ENCODE measurements at regions not wholly inside any gene's neighbourhood (a gene's known extent, or its start where the extent isn't known, plus 50 kb on each side); places are given as distances from the start of the nearest gene placed in this dataset.

GRCh38 chr1:172895050-172895460 is 155.7 kb downstream of the TNFSF18 start:
- ATAC-seq, result no peak
- H3K36me3 ChIP-seq, result no peaks in the 10 kb centered on the region
- peak overlapping the region; percentile 2 for H3K4me3 ChIP-seq
- no peaks in the 10 kb centered on the region for H3K27me3 ChIP-seq
- no peak for DNase-seq
- no peak overlapping the region for H3K27ac ChIP-seq
- H3K9me3 ChIP-seq, result no peaks in the 10 kb centered on the region
- no peaks in the 10 kb centered on the region for H3K4me1 ChIP-seq
- intact Hi-C loops (cut with DNase I), result no loop called here
- TF ChIP-seq, protein P1, sequence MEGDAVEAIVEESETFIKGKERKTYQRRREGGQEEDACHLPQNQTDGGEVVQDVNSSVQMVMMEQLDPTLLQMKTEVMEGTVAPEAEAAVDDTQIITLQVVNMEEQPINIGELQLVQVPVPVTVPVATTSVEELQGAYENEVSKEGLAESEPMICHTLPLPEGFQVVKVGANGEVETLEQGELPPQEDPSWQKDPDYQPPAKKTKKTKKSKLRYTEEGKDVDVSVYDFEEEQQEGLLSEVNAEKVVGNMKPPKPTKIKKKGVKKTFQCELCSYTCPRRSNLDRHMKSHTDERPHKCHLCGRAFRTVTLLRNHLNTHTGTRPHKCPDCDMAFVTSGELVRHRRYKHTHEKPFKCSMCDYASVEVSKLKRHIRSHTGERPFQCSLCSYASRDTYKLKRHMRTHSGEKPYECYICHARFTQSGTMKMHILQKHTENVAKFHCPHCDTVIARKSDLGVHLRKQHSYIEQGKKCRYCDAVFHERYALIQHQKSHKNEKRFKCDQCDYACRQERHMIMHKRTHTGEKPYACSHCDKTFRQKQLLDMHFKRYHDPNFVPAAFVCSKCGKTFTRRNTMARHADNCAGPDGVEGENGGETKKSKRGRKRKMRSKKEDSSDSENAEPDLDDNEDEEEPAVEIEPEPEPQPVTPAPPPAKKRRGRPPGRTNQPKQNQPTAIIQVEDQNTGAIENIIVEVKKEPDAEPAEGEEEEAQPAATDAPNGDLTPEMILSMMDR (IDR thresholded peaks at IDR 0.05), result no peak

DNA sequence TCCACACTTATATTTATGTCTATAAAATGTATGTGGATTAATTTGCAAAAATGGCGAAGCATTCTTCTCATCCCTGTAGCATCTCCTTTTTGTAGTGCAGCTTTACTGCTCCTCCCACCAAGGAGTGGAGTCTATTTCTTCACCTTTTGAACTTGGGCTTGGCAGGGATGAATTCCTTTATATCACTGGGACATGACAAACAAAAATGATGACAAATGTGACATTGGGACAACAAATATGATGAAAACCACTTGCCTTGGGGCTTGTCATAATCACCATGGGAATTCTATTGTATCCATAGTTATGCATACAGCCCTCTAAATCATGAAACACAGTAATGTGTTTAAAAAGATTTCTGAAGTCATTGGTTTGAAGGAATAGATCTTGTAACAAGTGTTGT is 155.0 kb downstream of the TNFSF18 start:
- Histone ChIP-seq H3K27me3 (no peaks in the 10 kb centered on the region), H3K4me1 (no peaks in the 10 kb centered on the region), H3K9me3 (no peaks in the 10 kb centered on the region), H3K36me3 (no peaks in the 10 kb centered on the region), H3K27ac (no peak overlapping the region), H3K4me3 (no peak overlapping the region)
- DNase-seq (no peak), ATAC-seq (no peak)
- TF ChIP-seq, protein P1 (IDR thresholded peaks at IDR 0.05), result no peak
- intact Hi-C loops (cut with DNase I), result no loop called here

DNA sequence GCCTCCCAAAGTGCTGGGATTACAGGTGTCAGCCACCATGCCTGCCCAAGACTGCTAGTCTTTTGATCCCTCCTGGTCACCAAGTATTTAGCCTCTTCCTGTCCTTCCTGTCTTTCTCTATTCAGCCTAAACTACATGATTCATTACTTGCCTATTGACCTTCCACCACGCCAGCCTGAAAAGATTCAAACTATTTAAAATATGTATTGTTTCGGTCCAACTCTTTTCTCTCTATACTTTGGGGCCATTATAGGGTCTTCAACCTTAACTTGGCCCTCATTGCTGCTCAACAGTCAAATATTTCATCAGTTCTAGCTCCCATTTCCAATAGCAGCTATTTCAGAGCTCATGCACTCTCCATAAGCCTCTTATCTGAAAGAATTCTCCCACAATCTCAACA is 153.0 kb downstream of the TNFSF18 start:
- Histone ChIP-seq H3K36me3 (no peaks in the 10 kb centered on the region), H3K4me3 (no peak overlapping the region), H3K27me3 (no peaks in the 10 kb centered on the region), H3K27ac (no peak overlapping the region), H3K9me3 (no peaks in the 10 kb centered on the region), H3K4me1 (no peaks in the 10 kb centered on the region)
- intact Hi-C loops (cut with DNase I), result no loop called here
- DNase-seq (no peak), ATAC-seq (no peak)
- TF ChIP-seq, protein P1 (IDR thresholded peaks at IDR 0.05), result no peak

GRCh38 chr1:172898866-172899265 is 151.9 kb downstream of the TNFSF18 start:
- H3K4me1 ChIP-seq, result no peaks in the 10 kb centered on the region
- intact Hi-C loops (cut with DNase I), result no loop called here
- no peak for ATAC-seq
- TF ChIP-seq, protein P1 (IDR thresholded peaks at IDR 0.05), result no peak
- DNase-seq, result no peak
- no peaks in the 10 kb centered on the region for H3K36me3 ChIP-seq
- no peaks in the 10 kb centered on the region for H3K27me3 ChIP-seq
- no peak overlapping the region for H3K27ac ChIP-seq
- no peak overlapping the region for H3K4me3 ChIP-seq
- no peaks in the 10 kb centered on the region for H3K9me3 ChIP-seq

GRCh38 chr1:172900376-172900997 is 150.3 kb downstream of the TNFSF18 start:
- DNase-seq (no peak), ATAC-seq (no peak)
- no peak overlapping the region for H3K4me3 ChIP-seq
- TF ChIP-seq, protein P1 (IDR thresholded peaks at IDR 0.05), result no peak
- no peak overlapping the region for H3K27ac ChIP-seq
- intact Hi-C loops (cut with DNase I), result no loop called here
- H3K27me3 ChIP-seq, result no peaks in the 10 kb centered on the region
- no peaks in the 10 kb centered on the region for H3K4me1 ChIP-seq
- H3K9me3 ChIP-seq, result no peaks in the 10 kb centered on the region
- no peaks in the 10 kb centered on the region for H3K36me3 ChIP-seq

DNA sequence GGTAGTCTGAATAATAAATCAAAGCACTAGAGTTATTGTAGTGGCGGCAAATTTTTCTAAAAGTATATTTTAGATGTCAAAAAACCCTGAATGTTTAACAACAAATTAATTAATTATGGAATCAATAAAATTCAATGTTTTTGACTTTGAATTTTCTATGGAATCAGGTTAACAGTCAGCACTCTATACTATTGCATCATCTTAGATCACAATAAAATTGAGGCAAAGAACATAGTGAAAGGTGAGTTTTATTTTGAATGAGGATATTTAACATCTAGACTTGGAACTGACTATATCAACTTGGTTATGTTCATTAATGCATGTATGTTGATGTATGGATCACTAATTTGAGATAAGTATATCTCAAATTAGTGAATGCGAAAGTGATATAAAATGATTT is 148.5 kb downstream of the TNFSF18 start:
- Histone ChIP-seq H3K9me3 (no peaks in the 10 kb centered on the region), H3K27me3 (no peaks in the 10 kb centered on the region), H3K4me3 (no peak overlapping the region), H3K36me3 (no peaks in the 10 kb centered on the region), H3K27ac (no peak overlapping the region), H3K4me1 (no peaks in the 10 kb centered on the region)
- ATAC-seq (no peak), DNase-seq (no peak)
- intact Hi-C loops (cut with DNase I), result no loop called here
- TF ChIP-seq, protein P1 (IDR thresholded peaks at IDR 0.05), result no peak
